ENCODE measurements at regions not wholly inside any gene's neighbourhood (a gene's known extent, or its start where the extent isn't known, plus 50 kb on each side); places are given as distances from the start of the nearest gene placed in this dataset.

DNA sequence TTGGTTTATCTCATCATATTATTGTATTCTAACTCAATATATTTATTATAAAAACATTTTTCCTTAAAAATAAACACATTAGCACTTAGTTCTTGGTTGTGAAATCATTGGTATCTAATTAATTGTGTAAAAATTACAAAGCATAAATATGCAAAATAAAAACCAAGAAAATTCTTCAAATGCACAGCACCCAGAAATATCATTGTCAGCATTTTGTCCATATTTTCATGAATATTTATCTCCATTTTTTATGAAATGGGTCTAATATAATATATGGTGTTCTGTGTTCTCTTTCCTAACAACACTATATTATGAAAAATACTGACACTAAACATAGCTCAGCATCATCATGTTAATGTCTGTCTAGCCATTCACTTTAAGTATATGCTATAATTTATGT lies 877.8 kb upstream of the MAP3K7 start:
- no peak for TF ChIP-seq EZH2 (IDR thresholded peaks at IDR 0.05; ENCODE audit: borderline replicate concordance, insufficient read depth, low read length, poor library complexity, severe bottlenecking)
- TF ChIP-seq, protein P1, sequence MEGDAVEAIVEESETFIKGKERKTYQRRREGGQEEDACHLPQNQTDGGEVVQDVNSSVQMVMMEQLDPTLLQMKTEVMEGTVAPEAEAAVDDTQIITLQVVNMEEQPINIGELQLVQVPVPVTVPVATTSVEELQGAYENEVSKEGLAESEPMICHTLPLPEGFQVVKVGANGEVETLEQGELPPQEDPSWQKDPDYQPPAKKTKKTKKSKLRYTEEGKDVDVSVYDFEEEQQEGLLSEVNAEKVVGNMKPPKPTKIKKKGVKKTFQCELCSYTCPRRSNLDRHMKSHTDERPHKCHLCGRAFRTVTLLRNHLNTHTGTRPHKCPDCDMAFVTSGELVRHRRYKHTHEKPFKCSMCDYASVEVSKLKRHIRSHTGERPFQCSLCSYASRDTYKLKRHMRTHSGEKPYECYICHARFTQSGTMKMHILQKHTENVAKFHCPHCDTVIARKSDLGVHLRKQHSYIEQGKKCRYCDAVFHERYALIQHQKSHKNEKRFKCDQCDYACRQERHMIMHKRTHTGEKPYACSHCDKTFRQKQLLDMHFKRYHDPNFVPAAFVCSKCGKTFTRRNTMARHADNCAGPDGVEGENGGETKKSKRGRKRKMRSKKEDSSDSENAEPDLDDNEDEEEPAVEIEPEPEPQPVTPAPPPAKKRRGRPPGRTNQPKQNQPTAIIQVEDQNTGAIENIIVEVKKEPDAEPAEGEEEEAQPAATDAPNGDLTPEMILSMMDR (IDR thresholded peaks at IDR 0.05; ENCODE audit: poor library complexity, severe bottlenecking): no peak
